Caco-2 (cell line): ENCODE measurements at regions not wholly inside any gene's neighbourhood (a gene's known extent, or its start where the extent isn't known, plus 50 kb on each side); places are given as distances from the start of the nearest gene placed in this dataset.

Experiments used
- BruUV-seq: library from RNA; stranded (reverse); fragments of 400-500 nt; replicated peaks from 2 replicates; lab custom pipeline; 2021; lab: Mats Ljungman, UMichigan
- CTCF ChIA-PET: fragments of 300-600 bp; sonication (Branson Sonifier 250); formaldehyde crosslinking; loops from one replicate; lab custom pipeline; 2022; ENCODE audit warnings: antibody characterized with exemption; lab: Charles Lee
- POLR2A ChIA-PET: fragments of 300-600 bp; sonication (Branson Sonifier 250); formaldehyde crosslinking; loops from one replicate; lab custom pipeline; 2022; ENCODE audit warnings: antibody characterized with exemption; lab: Charles Lee
- DNase-seq, 2 experiments: peaks; one replicate each; pipeline versions ENCODE4 v3.0.0 to v3.0.0-alpha.2; 2020 to 2022
- H3K27me3 ChIP-seq: replicated peaks from 2 replicates; pipeline ENCODE4 v1.6.0; 2011; ENCODE audit warnings: low read length; ENCODE audit not compliant: control insufficient read depth, insufficient read depth
- H3K36me3 ChIP-seq: 2 replicates; pipeline ENCODE4 v1.5.1; 2011; ENCODE audit warnings: low read length; ENCODE audit not compliant: control insufficient read depth, insufficient read depth
- H3K4me1 ChIP-seq: fragments of 250-450 bp; sonication (Bioruptor Pico); 2 replicates; pipeline ENCODE4 v1.5.1; 2020; ENCODE audit warnings: mild to moderate bottlenecking
- H3K4me3 ChIP-seq: 2 replicates; pipeline ENCODE4 v1.5.1; 2011; ENCODE audit warnings: low read depth, mild to moderate bottlenecking, control low read depth, low read length
- H3K9me3 ChIP-seq: fragments of 250-450 bp; sonication (Bioruptor Pico); 2 replicates; pipeline ENCODE4 v1.5.1; 2020; ENCODE audit warnings: mild to moderate bottlenecking, moderate library complexity
- H3K27ac Mint-ChIP-seq: one replicate; pipeline ENCODE4 v1.8.0; 2022; ENCODE audit warnings: mixed read lengths; ENCODE audit not compliant: unreplicated experiment
- H3K27me3 Mint-ChIP-seq: one replicate; pipeline ENCODE4 v1.8.0; 2022; ENCODE audit warnings: mixed read lengths; ENCODE audit not compliant: insufficient read depth, unreplicated experiment
- H3K36me3 Mint-ChIP-seq: one replicate; pipeline ENCODE4 v1.8.0; 2022; ENCODE audit warnings: mild to moderate bottlenecking, mixed read lengths; ENCODE audit not compliant: insufficient read depth, unreplicated experiment
- H3K4me1 Mint-ChIP-seq: one replicate; pipeline ENCODE4 v1.8.0; 2022; ENCODE audit warnings: low read depth, mixed read lengths; ENCODE audit not compliant: unreplicated experiment
- H3K4me3 Mint-ChIP-seq: one replicate; pipeline ENCODE4 v1.8.0; 2022; ENCODE audit warnings: mild to moderate bottlenecking, moderate library complexity, mixed read lengths; ENCODE audit not compliant: unreplicated experiment
- H3K9me3 Mint-ChIP-seq: one replicate; pipeline ENCODE4 v1.8.0; 2022; ENCODE audit warnings: mixed read lengths; ENCODE audit not compliant: unreplicated experiment
- intact Hi-C: fragments of 100-400 bp; cut with micrococcal nuclease; formaldehyde crosslinking; loops from one replicate; pipeline ENCODE4 v1.10.0; 2022; ENCODE audit not compliant: unreplicated experiment
- TF ChIP-seq, protein P1 (sequence below), 2 experiments: fragments of 200-600 bp in 1 of 2; IDR thresholded peaks; 1 replicate in 1 of 2; 2 replicates in 1 of 2; pipeline versions ENCODE4 v1.5.1 to v1.8.0; 2011 to 2022; ENCODE audit warnings: antibody characterized with exemption in 1 of 2, control low read depth in 1 of 2, inconsistent platforms in 1 of 2, low read depth in 1 of 2, low read length in 1 of 2, mild to moderate bottlenecking in 1 of 2, moderate library complexity in 1 of 2; ENCODE audit not compliant: insufficient read depth in 1 of 2, severe bottlenecking in 1 of 2, unreplicated experiment in 1 of 2

DNA sequence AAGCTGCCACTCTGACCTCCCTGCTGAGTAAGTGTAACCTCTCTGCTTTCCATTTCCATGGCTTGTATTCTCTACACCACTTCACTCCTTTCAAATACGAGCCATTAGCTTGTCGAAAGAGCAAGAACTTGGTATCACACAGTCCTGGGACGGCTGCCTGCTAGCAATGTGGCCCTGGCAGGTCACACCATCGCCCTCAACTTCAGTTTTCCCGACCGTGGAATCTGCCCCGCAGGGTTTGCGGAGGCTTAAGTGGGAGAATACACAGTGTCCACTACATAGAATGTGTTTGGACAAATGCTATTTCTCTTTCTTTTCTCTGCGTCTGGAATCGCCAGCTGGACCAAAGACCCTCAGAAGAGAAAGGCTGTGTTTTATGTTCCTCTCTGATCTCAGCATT, 78.6 kb upstream of the STOX2 start:
- no peaks in the 10 kb centered on the region for H3K9me3 Mint-ChIP-seq
- no peaks in the 10 kb centered on the region for H3K36me3 ChIP-seq
- H3K4me1 ChIP-seq: no peaks in the 10 kb centered on the region
- TF ChIP-seq, protein P1, sequence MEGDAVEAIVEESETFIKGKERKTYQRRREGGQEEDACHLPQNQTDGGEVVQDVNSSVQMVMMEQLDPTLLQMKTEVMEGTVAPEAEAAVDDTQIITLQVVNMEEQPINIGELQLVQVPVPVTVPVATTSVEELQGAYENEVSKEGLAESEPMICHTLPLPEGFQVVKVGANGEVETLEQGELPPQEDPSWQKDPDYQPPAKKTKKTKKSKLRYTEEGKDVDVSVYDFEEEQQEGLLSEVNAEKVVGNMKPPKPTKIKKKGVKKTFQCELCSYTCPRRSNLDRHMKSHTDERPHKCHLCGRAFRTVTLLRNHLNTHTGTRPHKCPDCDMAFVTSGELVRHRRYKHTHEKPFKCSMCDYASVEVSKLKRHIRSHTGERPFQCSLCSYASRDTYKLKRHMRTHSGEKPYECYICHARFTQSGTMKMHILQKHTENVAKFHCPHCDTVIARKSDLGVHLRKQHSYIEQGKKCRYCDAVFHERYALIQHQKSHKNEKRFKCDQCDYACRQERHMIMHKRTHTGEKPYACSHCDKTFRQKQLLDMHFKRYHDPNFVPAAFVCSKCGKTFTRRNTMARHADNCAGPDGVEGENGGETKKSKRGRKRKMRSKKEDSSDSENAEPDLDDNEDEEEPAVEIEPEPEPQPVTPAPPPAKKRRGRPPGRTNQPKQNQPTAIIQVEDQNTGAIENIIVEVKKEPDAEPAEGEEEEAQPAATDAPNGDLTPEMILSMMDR (IDR thresholded peaks at IDR 0.05; ENCODE audit: insufficient read depth in 1 of 2, low read depth in 1 of 2, low read length in 1 of 2, severe bottlenecking in 1 of 2, unreplicated experiment in 1 of 2): no peak
- H3K27ac Mint-ChIP-seq: no peak overlapping the region
- no peak overlapping the region for H3K4me3 Mint-ChIP-seq
- CTCF ChIA-PET: no interaction called here
- POLR2A ChIA-PET: no interaction called here
- intact Hi-C loops: no loop called here
- H3K9me3 ChIP-seq: no peaks in the 10 kb centered on the region
- no peak overlapping the region for H3K4me3 ChIP-seq
- H3K27me3 Mint-ChIP-seq: no peaks in the 10 kb centered on the region
- no peaks in the 10 kb centered on the region for H3K36me3 Mint-ChIP-seq
- DNase-seq: no peak
- no TSS peak for BruUV-seq
- H3K4me1 Mint-ChIP-seq: no peaks in the 10 kb centered on the region
- H3K27me3 ChIP-seq: no peaks in the 10 kb centered on the region

DNA sequence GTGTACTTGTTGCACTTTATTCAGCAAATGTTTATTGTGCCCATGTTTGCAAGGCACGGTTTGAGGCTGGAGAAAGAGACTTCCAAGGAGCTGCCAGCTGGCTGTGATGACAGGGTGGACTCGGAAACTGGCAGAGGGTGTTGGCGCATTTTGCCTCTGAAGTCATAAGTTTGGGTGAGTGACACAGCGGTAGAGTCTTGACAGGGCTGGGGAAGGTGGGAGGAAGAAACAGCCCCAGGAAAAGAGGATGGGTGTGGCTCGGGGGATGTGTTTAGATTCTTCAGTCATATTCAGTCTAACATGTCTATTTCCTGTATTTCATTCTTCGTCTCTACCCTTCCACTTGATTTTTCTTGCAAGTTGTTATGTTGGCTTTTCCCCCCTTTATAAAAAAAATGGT, 77.0 kb upstream of the STOX2 start:
- Histone ChIP-seq H3K4me3 (no peak overlapping the region), H3K36me3 (no peaks in the 10 kb centered on the region), H3K27me3 (no peaks in the 10 kb centered on the region), H3K9me3 (no peaks in the 10 kb centered on the region), H3K4me1 (no peaks in the 10 kb centered on the region)
- Mint-ChIP-seq H3K4me1 (no peaks in the 10 kb centered on the region), H3K27ac (no peak overlapping the region), H3K4me3 (no peak overlapping the region), H3K36me3 (no peaks in the 10 kb centered on the region), H3K27me3 (no peaks in the 10 kb centered on the region), H3K9me3 (no peaks in the 10 kb centered on the region)
- intact Hi-C loops: no loop called here
- TF ChIP-seq, protein P1 (IDR thresholded peaks at IDR 0.05; ENCODE audit: insufficient read depth in 1 of 2, low read depth in 1 of 2, low read length in 1 of 2, severe bottlenecking in 1 of 2, unreplicated experiment in 1 of 2): no peak
- no TSS peak for BruUV-seq
- DNase-seq: no peak
- ChIA-PET CTCF (no interaction called here), POLR2A (no interaction called here)

DNA sequence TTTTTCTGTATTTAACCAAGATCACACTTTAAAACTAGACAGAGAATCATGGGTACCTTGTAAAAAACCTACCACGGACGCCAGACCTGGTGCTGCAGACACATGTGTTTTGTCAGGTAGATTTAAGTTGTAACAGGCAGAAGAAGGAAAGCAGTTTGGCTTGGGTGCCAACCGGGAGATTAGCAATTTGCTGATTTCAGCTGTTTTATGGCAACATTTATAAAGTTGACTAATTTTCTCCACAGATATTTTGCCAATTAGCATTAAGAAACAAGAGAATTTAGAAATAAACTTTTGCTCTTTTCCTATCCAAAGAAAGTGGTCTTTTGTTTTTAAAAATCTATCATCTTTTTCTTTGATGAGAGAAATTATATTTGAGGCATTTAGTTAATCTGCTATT, 76.3 kb upstream of the STOX2 start:
- H3K27me3 ChIP-seq: no peaks in the 10 kb centered on the region
- Mint-ChIP-seq H3K27ac (no peak overlapping the region), H3K4me3 (no peak overlapping the region), H3K9me3 (no peaks in the 10 kb centered on the region), H3K36me3 (no peaks in the 10 kb centered on the region), H3K27me3 (no peaks in the 10 kb centered on the region), H3K4me1 (no peaks in the 10 kb centered on the region)
- no peak for DNase-seq
- POLR2A ChIA-PET: no interaction called here
- H3K9me3 ChIP-seq: no peaks in the 10 kb centered on the region
- TF ChIP-seq, protein P1 (IDR thresholded peaks at IDR 0.05; ENCODE audit: insufficient read depth in 1 of 2, low read depth in 1 of 2, low read length in 1 of 2, severe bottlenecking in 1 of 2, unreplicated experiment in 1 of 2): no peak
- no peaks in the 10 kb centered on the region for H3K4me1 ChIP-seq
- BruUV-seq: no TSS peak
- H3K36me3 ChIP-seq: no peaks in the 10 kb centered on the region
- intact Hi-C loops: no loop called here
- CTCF ChIA-PET: no interaction called here
- no peak overlapping the region for H3K4me3 ChIP-seq
